AG10803 (cell line): ENCODE measurements at regions not wholly inside any gene's neighbourhood (a gene's known extent, or its start where the extent isn't known, plus 50 kb on each side); places are given as distances from the start of the nearest gene placed in this dataset.
A peak's percentile ranks its signal among the peaks of the same experiment; 100 is the strongest.

ENCODE experiments used
- DNase-seq: peaks from one replicate; pipeline ENCODE4 v3.0.0; 2010; ENCODE audit warnings: low read depth
- H3K4me3 ChIP-seq: 2 replicates; pipeline ENCODE4 v1.5.1; 2011; ENCODE audit warnings: mild to moderate bottlenecking, low read length, control low read depth
- TF ChIP-seq, protein P1 (sequence below): conservative IDR thresholded peaks from 2 replicates; pipeline ENCODE4 v1.5.1; 2011; ENCODE audit warnings: mild to moderate bottlenecking, low read length, control low read depth, inconsistent platforms

DNA sequence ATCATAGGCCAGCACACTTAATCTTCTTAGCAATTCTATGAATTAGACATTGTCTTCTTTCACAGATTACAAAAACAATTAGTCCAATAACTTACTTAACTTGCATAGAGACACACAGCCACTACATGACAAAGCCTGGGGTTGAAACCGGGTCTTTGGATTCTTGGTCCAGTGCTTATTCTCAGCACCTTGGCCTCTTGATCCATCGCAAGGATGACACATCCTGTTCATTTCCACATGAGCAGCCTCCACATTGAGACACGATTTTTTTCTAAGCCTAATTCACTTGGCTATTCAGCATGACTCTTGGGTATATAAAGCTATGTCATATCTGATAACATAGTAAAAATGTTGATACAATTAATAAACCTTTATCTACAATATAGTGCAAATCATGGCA, 221.0 kb upstream of the FOXD3 start:
- DNase-seq = no peak
- TF ChIP-seq, protein P1, sequence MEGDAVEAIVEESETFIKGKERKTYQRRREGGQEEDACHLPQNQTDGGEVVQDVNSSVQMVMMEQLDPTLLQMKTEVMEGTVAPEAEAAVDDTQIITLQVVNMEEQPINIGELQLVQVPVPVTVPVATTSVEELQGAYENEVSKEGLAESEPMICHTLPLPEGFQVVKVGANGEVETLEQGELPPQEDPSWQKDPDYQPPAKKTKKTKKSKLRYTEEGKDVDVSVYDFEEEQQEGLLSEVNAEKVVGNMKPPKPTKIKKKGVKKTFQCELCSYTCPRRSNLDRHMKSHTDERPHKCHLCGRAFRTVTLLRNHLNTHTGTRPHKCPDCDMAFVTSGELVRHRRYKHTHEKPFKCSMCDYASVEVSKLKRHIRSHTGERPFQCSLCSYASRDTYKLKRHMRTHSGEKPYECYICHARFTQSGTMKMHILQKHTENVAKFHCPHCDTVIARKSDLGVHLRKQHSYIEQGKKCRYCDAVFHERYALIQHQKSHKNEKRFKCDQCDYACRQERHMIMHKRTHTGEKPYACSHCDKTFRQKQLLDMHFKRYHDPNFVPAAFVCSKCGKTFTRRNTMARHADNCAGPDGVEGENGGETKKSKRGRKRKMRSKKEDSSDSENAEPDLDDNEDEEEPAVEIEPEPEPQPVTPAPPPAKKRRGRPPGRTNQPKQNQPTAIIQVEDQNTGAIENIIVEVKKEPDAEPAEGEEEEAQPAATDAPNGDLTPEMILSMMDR = no peak

DNA sequence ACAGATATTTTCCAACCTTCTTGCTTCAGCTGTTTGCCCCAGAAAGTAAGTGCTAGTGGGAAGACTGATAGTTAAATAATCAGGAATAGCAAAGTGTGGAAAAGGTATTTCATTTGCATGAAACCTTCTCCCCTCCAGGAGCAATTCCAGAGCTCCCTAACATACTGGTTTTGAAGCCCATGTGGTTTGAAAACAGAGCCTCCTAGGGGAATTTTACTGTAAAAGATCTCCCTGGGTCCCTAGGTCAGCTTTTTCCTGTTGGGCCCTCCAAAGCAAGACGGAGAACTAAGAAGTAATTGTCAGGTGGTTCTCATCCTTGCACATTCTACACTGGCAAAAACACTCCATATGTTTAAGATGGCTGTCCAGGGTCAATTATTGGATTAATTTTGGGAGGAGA, 218.7 kb upstream of the FOXD3 start:
- DNase-seq = no peak
- H3K4me3 ChIP-seq = no peak overlapping the region
- TF ChIP-seq, protein P1 = no peak

More for the DNA sequence above, 221.0 kb upstream of the FOXD3 start:
- H3K4me3 ChIP-seq = no peak overlapping the region

DNA sequence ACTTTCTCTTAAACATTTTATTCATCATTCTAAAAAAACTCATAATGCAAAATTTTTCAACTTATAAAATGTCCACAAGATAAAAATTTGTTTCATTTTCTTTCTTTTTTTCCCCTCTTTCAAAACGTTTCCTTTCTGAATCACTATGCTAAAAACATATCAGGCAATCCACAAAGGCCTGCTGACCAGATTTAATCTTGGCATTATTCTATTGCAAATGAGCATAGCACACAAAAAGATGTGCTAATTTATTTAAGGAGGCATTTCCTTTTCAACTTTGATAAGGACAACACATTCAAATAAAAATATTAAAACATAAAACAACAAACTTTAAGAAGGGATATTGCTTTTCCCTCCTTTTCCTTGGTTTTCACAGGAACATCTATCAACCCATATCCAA, 215.3 kb upstream of the FOXD3 start:
- TF ChIP-seq, protein P1 = no peak

DNA sequence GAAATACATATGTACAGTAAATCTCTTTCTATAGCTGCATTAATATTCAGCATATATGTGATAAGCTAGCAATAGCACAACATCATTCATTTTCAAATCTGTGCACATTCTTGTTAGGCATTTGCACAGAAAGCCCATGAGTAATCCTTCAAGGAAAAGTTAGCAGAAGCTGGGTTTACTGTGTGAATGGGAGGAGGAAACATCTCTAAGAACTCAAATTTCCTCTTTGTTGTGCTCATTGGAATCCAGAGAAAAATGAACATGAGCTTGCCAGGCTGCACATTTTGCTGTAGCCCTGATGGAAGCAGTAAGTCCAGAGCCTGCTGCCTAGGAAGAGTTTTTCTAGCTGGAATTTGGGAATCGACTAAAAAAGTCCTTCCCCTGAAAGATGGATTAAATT, 214.2 kb upstream of the FOXD3 start:
- peak; percentile 65 for DNase-seq
- no peak overlapping the region for H3K4me3 ChIP-seq
- TF ChIP-seq, protein P1 = no peak

More for the DNA sequence above, 215.3 kb upstream of the FOXD3 start:
- DNase-seq = no peak
- H3K4me3 ChIP-seq = no peak overlapping the region

DNA sequence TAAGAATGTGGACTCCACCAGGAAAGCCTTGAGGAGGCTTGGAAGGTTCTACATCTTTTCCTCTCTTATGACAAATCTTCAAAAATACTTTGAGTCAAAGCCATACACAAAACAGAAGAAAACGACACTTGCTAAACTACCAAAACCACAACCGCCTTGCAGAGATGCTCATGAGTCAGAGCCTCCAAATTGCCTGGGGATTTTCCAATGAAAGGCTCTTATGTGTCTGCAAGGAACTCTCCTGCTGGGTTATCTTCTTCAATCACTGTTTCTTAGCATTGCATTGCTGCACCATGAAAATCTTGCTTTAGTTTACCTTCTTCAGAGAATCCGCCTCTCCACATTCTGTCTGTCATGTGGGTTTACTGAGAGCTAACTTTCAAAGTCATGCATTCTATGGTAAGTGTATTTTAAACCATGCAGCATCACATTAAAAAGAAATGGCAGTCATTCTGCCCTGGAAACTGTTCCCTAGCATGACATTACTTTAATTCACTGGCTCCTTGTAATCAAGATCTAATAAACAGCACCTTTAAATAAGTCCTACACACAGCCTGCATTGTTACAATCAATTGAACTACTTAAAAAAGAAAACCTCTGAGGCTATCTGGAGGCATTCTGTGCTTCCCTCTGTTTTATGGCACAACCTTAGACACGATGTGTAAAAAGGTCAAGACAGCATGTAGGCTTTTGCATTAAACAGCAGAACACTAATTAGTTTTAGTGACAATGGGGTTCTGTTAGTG, 210.0 kb upstream of the FOXD3 start:
- TF ChIP-seq, protein P1 = no peak
- peak; percentile 79 for DNase-seq

DNA sequence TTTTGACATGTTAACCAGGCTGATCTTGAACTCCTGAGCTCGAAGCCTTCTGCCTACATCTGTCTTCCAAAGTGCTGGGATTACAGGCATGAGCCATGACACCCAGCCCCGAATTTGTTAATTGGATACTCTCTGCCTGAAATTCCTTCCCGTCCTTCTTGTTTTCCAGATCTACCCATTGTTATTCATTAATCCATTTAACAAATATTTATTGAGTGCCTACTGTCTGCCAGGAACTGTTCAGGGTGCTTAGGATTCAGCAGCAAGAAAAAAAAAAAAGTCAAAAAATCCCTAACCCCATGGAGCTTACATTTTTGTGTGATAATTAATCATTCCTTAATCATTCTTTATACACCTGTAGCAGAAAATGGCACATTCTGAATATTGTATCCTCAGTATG, 206.8 kb upstream of the FOXD3 start:
- H3K4me3 ChIP-seq = no peak overlapping the region
- DNase-seq = no peak
- TF ChIP-seq, protein P1 = no peak

More for the DNA sequence above, 210.0 kb upstream of the FOXD3 start:
- H3K4me3 ChIP-seq = no peak overlapping the region

DNA sequence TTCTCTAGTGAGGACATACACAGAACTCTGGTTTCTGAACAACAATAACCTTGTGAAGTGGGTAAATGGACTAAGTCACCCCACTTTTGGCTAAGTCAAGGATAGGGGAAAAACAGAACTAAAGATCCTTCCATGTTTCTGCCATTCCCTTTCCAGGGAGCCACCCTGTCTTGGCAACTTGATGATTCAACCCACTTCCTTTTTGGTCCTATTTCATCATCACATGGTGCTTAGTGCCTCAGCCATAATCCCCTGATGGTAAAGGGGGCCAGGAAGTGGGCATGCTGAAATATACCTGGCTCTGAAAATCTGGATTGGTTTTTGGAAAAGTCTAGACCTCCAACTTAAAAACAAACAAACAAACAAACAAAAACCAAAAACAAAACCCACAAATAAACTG, 206.4 kb upstream of the FOXD3 start:
- no peak overlapping the region for H3K4me3 ChIP-seq
- TF ChIP-seq, protein P1 = no peak
- DNase-seq = no peak
